ENCODE measurements at regions not wholly inside any gene's neighbourhood (a gene's known extent, or its start where the extent isn't known, plus 50 kb on each side); places are given as distances from the start of the nearest gene placed in this dataset.

DNA sequence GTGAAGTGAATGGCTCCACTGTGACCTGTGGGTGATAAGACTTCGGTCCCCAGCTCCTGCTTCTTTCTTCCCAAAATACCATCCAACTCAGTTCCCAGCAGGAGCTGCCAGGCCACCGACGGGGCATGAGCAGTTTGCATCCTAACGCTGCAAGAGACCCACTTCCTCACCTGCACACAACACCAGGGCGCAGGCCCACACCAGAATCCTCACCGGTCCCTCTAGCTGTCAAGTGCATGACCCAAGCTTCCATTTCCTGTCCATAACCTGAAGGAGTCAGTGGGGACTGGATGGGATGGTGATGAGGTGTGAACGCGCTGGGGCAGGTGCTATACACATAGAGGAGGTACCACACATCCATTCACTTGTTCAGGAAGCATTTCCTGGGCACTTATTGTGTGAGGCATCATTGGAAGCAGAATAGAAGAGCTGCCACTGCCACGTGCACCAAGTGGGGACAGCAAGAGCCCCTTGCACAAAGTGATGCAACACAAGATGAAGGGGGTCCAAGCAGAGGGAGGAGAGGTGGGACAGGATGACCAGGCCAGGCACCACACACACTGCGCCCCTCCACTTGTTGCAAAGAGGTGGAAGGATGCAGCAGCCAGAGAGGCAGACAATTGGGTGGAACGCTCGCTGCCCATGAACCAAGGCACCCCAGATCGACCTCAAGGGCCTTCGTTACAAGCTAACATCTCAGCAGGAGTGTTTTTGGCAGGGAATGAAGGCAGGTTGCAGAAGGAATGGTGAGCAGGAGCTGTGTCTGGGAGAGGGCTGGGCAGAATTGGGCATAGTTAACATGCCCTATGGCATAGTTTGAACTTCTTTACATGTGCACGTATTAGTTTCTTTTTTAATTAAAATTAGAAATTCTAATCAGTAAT, 605.8 kb upstream of the MGMT start:
- Histone ChIP-seq H3K36me3 (replicated peaks; ENCODE audit: insufficient read depth, low read depth) (no peaks in the 10 kb centered on the region), H3K9me3 (ENCODE audit: low read depth) (no peaks in the 10 kb centered on the region), H3K27ac (no peak overlapping the region)

DNA sequence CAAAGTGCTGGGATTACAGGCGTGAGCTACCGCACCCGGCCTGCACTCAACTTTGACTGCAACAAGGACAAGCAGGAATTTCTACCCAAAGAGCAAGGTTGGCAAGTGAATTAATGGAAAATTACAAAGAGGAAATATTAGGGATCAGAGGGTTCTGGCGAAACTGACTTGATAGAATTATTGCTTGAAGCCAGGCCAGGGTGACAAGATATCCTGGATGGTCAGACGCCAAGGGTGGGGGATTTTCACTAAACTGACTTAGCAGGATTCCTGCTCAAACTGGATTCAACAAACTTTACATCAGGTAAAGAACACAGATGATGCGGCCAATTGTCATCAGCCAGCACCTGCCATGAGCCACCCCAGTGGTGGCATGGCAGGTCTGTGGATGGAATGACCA, 603.6 kb upstream of the MGMT start:
- no peaks in the 10 kb centered on the region for H3K9me2 ChIP-seq (replicated peaks; ENCODE audit: insufficient read depth)
- no peak overlapping the region for H2AFZ ChIP-seq
- no peak for DNase-seq (ENCODE audit: low spot score)
- H3K36me3 ChIP-seq (replicated peaks; ENCODE audit: insufficient read depth, low read depth), result no peaks in the 10 kb centered on the region
- H4K20me1 ChIP-seq (ENCODE audit: insufficient read depth, poor library complexity, severe bottlenecking), result no peaks in the 10 kb centered on the region
- H3K4me3 ChIP-seq, result no peak overlapping the region
- H3K79me2 ChIP-seq, result no peaks in the 10 kb centered on the region
- no peaks in the 10 kb centered on the region for H3K27me3 ChIP-seq
- H3K9me3 ChIP-seq (ENCODE audit: low read depth), result no peaks in the 10 kb centered on the region
- peaks cover 3% of the 10 kb centered on the region for H3K4me1 ChIP-seq (ENCODE audit: insufficient read depth)
- 96% methylated on average over 6 of the region's 6 CpGs for WGBS (ENCODE audit: low lambda C conversion rate, missing lambda C conversion rate)
- no peak overlapping the region for H3K4me2 ChIP-seq
- TF ChIP-seq, protein P1, sequence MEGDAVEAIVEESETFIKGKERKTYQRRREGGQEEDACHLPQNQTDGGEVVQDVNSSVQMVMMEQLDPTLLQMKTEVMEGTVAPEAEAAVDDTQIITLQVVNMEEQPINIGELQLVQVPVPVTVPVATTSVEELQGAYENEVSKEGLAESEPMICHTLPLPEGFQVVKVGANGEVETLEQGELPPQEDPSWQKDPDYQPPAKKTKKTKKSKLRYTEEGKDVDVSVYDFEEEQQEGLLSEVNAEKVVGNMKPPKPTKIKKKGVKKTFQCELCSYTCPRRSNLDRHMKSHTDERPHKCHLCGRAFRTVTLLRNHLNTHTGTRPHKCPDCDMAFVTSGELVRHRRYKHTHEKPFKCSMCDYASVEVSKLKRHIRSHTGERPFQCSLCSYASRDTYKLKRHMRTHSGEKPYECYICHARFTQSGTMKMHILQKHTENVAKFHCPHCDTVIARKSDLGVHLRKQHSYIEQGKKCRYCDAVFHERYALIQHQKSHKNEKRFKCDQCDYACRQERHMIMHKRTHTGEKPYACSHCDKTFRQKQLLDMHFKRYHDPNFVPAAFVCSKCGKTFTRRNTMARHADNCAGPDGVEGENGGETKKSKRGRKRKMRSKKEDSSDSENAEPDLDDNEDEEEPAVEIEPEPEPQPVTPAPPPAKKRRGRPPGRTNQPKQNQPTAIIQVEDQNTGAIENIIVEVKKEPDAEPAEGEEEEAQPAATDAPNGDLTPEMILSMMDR (IDR thresholded peaks at IDR 0.05; ENCODE audit: poor library complexity), result no peak
- no peak for TF ChIP-seq EZH2phosphoT487 (IDR thresholded peaks at IDR 0.05; ENCODE audit: low read depth, severe bottlenecking, unreplicated experiment)
- no peak for TF ChIP-seq EZH2 (IDR thresholded peaks at IDR 0.05; ENCODE audit: borderline replicate concordance)
- H3K27ac ChIP-seq, result no peak overlapping the region

More for the DNA sequence above, 605.8 kb upstream of the MGMT start:
- Histone ChIP-seq H2AFZ (no peak overlapping the region), H3K9me2 (replicated peaks; ENCODE audit: insufficient read depth) (no peaks in the 10 kb centered on the region), H3K4me1 (ENCODE audit: insufficient read depth) (no peaks in the 10 kb centered on the region), H3K4me2 (no peak overlapping the region), H4K20me1 (ENCODE audit: insufficient read depth, poor library complexity, severe bottlenecking) (no peaks in the 10 kb centered on the region), H3K27me3 (no peaks in the 10 kb centered on the region), H3K4me3 (no peak overlapping the region), H3K79me2 (no peaks in the 10 kb centered on the region)
- no peak for TF ChIP-seq EZH2 (IDR thresholded peaks at IDR 0.05; ENCODE audit: borderline replicate concordance)
- TF ChIP-seq EZH2phosphoT487 (IDR thresholded peaks at IDR 0.05; ENCODE audit: low read depth, severe bottlenecking, unreplicated experiment), result no peak
- TF ChIP-seq, protein P1 (IDR thresholded peaks at IDR 0.05; ENCODE audit: poor library complexity), result no peak
- no peak for DNase-seq (ENCODE audit: low spot score)
- 93% methylated on average over 15 of the region's 15 CpGs for WGBS (ENCODE audit: low lambda C conversion rate, missing lambda C conversion rate)

DNA sequence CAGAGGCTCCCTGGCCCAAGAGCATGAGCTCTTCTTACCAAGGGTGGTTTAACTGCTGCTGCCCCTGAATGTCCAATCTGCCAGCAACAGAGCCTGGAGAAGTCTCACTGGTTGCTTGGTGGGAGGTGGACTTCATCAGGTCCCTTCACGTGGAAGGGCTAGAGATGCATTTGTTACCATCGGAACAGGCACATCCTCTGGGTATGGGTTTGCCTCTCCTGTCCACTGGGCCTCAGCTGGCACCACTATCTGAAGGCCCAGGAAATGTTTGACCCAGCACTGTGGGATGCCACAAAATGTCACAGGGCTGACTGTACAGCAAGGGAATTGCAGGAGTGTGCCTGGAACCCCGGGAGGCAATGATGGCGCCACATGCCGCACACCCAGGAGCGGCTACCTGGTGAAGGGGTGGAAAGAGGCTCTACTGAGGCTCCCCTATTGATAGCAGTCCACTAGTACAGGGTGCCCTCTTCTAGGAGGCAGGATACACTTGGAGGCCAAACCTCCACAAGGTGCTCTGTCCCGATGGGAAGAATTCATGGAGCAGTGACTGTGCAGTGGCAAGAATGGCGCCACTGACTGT, 603.1 kb upstream of the MGMT start:
- no peaks in the 10 kb centered on the region for H3K9me2 ChIP-seq (replicated peaks; ENCODE audit: insufficient read depth)
- 93% methylated on average over 8 of the region's 8 CpGs for WGBS (ENCODE audit: low lambda C conversion rate, missing lambda C conversion rate)
- no peak overlapping the region for H3K4me2 ChIP-seq
- no peaks in the 10 kb centered on the region for H3K27me3 ChIP-seq
- no peak overlapping the region for H3K4me3 ChIP-seq
- H3K79me2 ChIP-seq, result no peaks in the 10 kb centered on the region
- peaks cover 3% of the 10 kb centered on the region for H3K4me1 ChIP-seq (ENCODE audit: insufficient read depth)
- no peaks in the 10 kb centered on the region for H3K36me3 ChIP-seq (replicated peaks; ENCODE audit: insufficient read depth, low read depth)
- H4K20me1 ChIP-seq (ENCODE audit: insufficient read depth, poor library complexity, severe bottlenecking), result no peaks in the 10 kb centered on the region
- H3K9me3 ChIP-seq (ENCODE audit: low read depth), result no peaks in the 10 kb centered on the region
- DNase-seq (ENCODE audit: low spot score), result no peak
- TF ChIP-seq EZH2 (IDR thresholded peaks at IDR 0.05; ENCODE audit: borderline replicate concordance) (no peak), EZH2phosphoT487 (IDR thresholded peaks at IDR 0.05; ENCODE audit: low read depth, severe bottlenecking, unreplicated experiment) (no peak)
- TF ChIP-seq, protein P1 (IDR thresholded peaks at IDR 0.05; ENCODE audit: poor library complexity), result no peak
- no peak overlapping the region for H2AFZ ChIP-seq
- no peak overlapping the region for H3K27ac ChIP-seq
